Osteoblast (primary cell): ENCODE measurements at regions not wholly inside any gene's neighbourhood (a gene's known extent, or its start where the extent isn't known, plus 50 kb on each side); places are given as distances from the start of the nearest gene placed in this dataset.

Source experiments
- DNase-seq: peaks from one replicate; pipeline ENCODE4 v3.0.0; 2011; ENCODE audit warnings: low spot score, mixed read lengths; ENCODE audit not compliant: insufficient read length; ENCODE audit errors: missing footprints
- H2AFZ ChIP-seq: 2 replicates; pipeline ENCODE4 v1.6.0; 2011; ENCODE audit warnings: mild to moderate bottlenecking, low read length
- H3K27ac ChIP-seq: 2 replicates; pipeline ENCODE4 v1.5.1; 2011; ENCODE audit warnings: mild to moderate bottlenecking, low read depth, low read length, moderate library complexity
- H3K27me3 ChIP-seq: 2 replicates; pipeline ENCODE4 v1.6.0; 2012; ENCODE audit warnings: mild to moderate bottlenecking, control low read depth, inconsistent platforms, low read length, moderate library complexity; ENCODE audit not compliant: insufficient read depth
- H3K36me3 ChIP-seq: 2 replicates; pipeline ENCODE4 v1.5.1; 2011; ENCODE audit warnings: mild to moderate bottlenecking, low read length, control low read depth, moderate library complexity; ENCODE audit not compliant: insufficient read depth
- H3K4me1 ChIP-seq: 2 replicates; pipeline ENCODE4 v1.5.1; 2011; ENCODE audit warnings: mild to moderate bottlenecking, low read length, control low read depth, moderate library complexity; ENCODE audit not compliant: insufficient read depth
- H3K4me2 ChIP-seq: 2 replicates; pipeline ENCODE4 v1.6.0; 2011; ENCODE audit warnings: mild to moderate bottlenecking, low read length; ENCODE audit not compliant: insufficient read depth
- H3K4me3 ChIP-seq: fragments of 200-600 bp; sonication (generic); 3 replicates; pipeline ENCODE4 v1.5.1; 2012; ENCODE audit warnings: mild to moderate bottlenecking, low read length, inconsistent platforms; ENCODE audit not compliant: insufficient read depth
- H3K79me2 ChIP-seq: 2 replicates; pipeline ENCODE4 v1.6.0; 2012; ENCODE audit warnings: mild to moderate bottlenecking, low read length, control low read depth, inconsistent platforms; ENCODE audit not compliant: insufficient read depth
- H3K9me3 ChIP-seq: 2 replicates; pipeline ENCODE4 v1.5.1; 2011; ENCODE audit warnings: low read depth, low read length, control low read depth
- H4K20me1 ChIP-seq: 2 replicates; pipeline ENCODE4 v1.6.0; 2012; ENCODE audit warnings: mild to moderate bottlenecking, low read length, control low read depth; ENCODE audit not compliant: insufficient read depth
- CTCF ChIP-seq: IDR thresholded peaks from 2 replicates; pipeline ENCODE4 v1.5.1; 2011; ENCODE audit warnings: mild to moderate bottlenecking, low read depth, low read length, moderate library complexity; ENCODE audit errors: extremely low read depth

DNA sequence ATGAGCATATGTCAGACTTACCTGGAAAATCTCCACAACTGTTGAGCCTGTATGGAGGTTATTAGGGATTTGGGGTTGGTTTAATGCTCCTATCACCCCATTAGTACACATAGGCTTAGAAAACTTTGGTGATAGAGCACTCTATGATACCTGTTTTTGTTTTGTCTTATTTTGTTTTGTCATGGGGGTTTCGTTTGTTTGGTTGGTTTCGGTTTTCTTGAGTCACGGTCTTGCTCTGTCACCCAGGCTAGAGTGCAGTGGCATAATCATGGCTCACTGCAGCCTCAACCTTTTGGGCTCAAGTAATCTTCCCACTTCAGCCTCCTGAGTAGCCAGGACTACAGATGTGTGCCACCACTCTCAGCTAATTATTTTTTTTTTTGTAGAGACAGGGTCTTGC, 70.0 kb downstream of the MZT1 start:
- H3K36me3 ChIP-seq: no peaks in the 10 kb centered on the region
- no peak for TF ChIP-seq CTCF
- H3K27ac ChIP-seq: no peak overlapping the region
- H3K4me2 ChIP-seq: no peak overlapping the region
- no peaks in the 10 kb centered on the region for H3K4me1 ChIP-seq
- no peak overlapping the region for H3K4me3 ChIP-seq
- H3K9me3 ChIP-seq: no peaks in the 10 kb centered on the region
- no peaks in the 10 kb centered on the region for H4K20me1 ChIP-seq
- H2AFZ ChIP-seq: no peak overlapping the region
- no peak for DNase-seq
- no peaks in the 10 kb centered on the region for H3K79me2 ChIP-seq
- H3K27me3 ChIP-seq: no peaks in the 10 kb centered on the region

DNA sequence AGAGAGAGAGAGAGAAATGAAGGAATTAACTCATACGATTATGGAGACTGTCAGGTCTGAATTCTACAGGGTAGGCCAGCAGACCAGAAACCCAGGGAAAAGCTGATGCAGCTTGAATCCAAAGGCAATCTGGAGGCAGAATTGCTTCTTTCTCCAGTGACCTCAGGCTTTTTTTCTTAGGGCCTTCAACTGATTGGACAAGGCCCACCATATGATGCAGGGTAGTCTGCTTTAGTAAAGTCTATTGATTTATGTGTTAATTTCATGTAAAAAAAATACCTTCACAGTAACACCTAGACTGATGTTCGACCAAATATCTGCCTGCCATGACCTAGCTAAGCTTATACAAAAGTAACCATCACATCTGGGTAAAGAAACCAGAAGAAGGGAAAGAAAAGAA, 71.1 kb downstream of the MZT1 start:
- H3K4me3 ChIP-seq: no peak overlapping the region
- no peaks in the 10 kb centered on the region for H4K20me1 ChIP-seq
- TF ChIP-seq CTCF: no peak
- no peaks in the 10 kb centered on the region for H3K36me3 ChIP-seq
- no peak for DNase-seq
- H3K4me2 ChIP-seq: no peak overlapping the region
- H3K27ac ChIP-seq: no peak overlapping the region
- H3K79me2 ChIP-seq: no peaks in the 10 kb centered on the region
- no peak overlapping the region for H2AFZ ChIP-seq
- no peaks in the 10 kb centered on the region for H3K4me1 ChIP-seq
- no peaks in the 10 kb centered on the region for H3K27me3 ChIP-seq
- no peaks in the 10 kb centered on the region for H3K9me3 ChIP-seq

DNA sequence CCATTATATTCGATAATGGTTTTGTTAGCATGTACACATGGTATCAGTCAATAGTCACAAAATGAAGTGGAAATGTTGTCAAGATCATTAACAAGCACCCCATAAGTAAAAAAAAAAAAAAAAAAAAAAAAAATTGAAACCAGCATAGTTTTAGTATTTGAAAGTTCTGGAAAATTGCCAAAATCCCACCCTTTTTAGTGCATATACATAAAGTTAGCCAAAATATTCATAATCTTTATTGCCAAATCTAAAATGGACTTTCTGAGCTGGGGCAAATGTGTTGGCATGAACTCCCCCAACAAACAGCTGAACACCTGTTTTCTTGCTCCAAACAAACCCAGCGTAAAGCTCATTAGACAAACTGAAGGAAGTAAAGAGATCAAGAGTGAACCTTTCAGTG, 73.9 kb downstream of the MZT1 start:
- Histone ChIP-seq H3K27ac (no peak overlapping the region), H4K20me1 (no peaks in the 10 kb centered on the region), H3K9me3 (no peaks in the 10 kb centered on the region), H3K27me3 (no peaks in the 10 kb centered on the region), H2AFZ (no peak overlapping the region), H3K79me2 (no peaks in the 10 kb centered on the region), H3K4me3 (no peak overlapping the region), H3K4me2 (no peak overlapping the region), H3K4me1 (no peaks in the 10 kb centered on the region), H3K36me3 (no peaks in the 10 kb centered on the region)
- no peak for TF ChIP-seq CTCF
- DNase-seq: no peak

DNA sequence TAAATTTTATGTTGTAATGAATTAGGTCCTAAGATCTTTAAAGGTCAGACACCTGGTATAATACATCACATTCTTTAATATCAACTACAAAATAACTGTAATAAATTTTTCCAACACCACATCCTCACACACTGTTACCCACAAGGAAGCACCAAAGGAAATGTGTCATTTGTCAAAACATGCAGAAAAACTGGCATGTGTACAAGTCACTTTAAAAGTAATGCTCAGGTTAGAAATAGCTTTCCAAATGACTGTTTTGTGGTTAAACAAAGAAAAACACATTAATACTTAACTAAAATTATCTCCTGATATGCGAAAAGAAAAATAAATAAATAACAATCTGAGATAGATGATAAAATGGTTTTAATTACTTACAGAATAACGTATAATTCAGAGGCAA, 74.7 kb downstream of the MZT1 start:
- Histone ChIP-seq H3K4me3 (no peak overlapping the region), H3K27me3 (no peaks in the 10 kb centered on the region), H4K20me1 (no peaks in the 10 kb centered on the region), H3K4me1 (no peaks in the 10 kb centered on the region), H3K4me2 (no peak overlapping the region), H3K79me2 (no peaks in the 10 kb centered on the region), H3K9me3 (no peaks in the 10 kb centered on the region), H3K27ac (no peak overlapping the region), H2AFZ (no peak overlapping the region), H3K36me3 (no peaks in the 10 kb centered on the region)
- TF ChIP-seq CTCF: no peak
- no peak for DNase-seq
